ENCODE measurements at regions not wholly inside any gene's neighbourhood (a gene's known extent, or its start where the extent isn't known, plus 50 kb on each side); places are given as distances from the start of the nearest gene placed in this dataset.

DNA sequence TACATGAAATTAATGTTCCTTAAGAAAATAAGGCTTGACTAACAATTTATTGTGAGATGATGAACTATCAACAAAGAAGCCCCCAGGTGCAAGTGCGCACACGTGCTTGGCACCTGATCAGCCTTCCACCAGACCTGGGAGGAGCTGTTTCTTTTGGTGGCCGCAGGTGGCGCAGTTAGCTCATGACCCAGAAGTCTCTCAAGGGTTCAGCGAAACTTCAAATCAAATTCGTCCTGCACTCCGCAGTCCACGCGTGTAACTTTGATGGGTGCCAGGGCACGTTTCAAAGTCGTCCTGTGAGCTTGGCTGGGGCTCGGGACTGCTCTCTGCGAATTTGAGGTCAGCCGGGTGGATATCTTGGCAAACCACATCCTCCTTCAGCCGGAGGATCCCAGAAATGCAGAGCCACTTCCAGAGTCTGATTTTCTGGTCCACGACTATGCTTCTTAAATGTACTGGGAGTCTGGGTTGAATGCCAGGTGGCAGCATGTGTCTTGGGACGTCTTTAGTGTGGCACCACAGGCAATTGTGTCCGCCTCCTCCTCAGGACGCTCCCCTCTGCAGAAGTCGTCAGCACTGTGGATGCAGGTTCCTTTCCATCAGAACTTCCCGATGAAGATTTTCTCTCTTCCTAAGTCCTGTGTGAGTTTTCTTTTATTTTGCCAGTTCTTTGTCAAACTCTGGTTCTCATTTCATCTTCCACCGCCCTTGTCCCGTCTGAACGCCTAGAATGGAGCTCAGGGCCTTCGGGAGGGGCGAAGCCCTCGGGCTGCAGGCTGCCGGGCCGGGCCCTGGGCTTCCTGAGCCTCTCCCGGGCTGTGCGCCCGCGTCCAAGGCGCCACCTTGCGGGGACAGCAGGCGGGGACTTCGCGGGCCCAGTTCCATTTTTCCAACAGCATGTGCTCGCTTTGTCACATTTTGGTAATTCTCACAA, 61.3 kb upstream of the RAPGEF4 start:
- ChIA-PET RAD21 (ENCODE audit: low non-redundant PET in 1 of 2, low total read pairs in 2 of 2, uncharacterized antibody in 2 of 2, unreplicated experiment in 2 of 2) (no interaction called here), CTCF (no interaction called here), POLR2A (no interaction called here)
- Histone ChIP-seq H2AFZ (ENCODE audit: low read depth, low read length, poor library complexity, severe bottlenecking) (no peak overlapping the region), H3K4me1 (ENCODE audit: control insufficient read depth in 1 of 2, insufficient read depth in 2 of 2, low read length in 2 of 2) (no peaks in the 10 kb centered on the region), H3K79me2 (ENCODE audit: insufficient read depth, low read length) (no peaks in the 10 kb centered on the region), H3K9me3 (ENCODE audit: control insufficient read depth in 1 of 2, insufficient read depth in 1 of 2, low read depth in 1 of 2, low read length in 2 of 2) (peaks cover 4 to 8% of the 10 kb centered on the region in 2 experiments; a peak in 1 of 4 replicates), H3K9ac (ENCODE audit: low read length) (no peak overlapping the region), H3K36me3 (ENCODE audit: control insufficient read depth in 1 of 2, insufficient read depth in 2 of 2, low read length in 2 of 2) (no peaks in the 10 kb centered on the region), H3K4me3 (replicated peaks in 1 of 2; ENCODE audit: low read depth in 1 of 2, low read length in 2 of 2) (no peak overlapping the region), H3K27ac (ENCODE audit: low read depth, low read length) (no peak overlapping the region), H3K9me2 (ENCODE audit: insufficient read depth) (no peaks in the 10 kb centered on the region), H3K27me3 (ENCODE audit: insufficient read depth, low read length) (no peaks in the 10 kb centered on the region), H3K4me2 (ENCODE audit: low read length) (no peak overlapping the region), H4K20me1 (ENCODE audit: insufficient read depth) (no peaks in the 10 kb centered on the region)
- BruUV-seq (replicated peaks), result no TSS peak
- intact Hi-C loops (cut with micrococcal nuclease), result no loop called here
- ATAC-seq (no peak), DNase-seq (ENCODE audit: low read depth, low spot score) (no peak)
- TF ChIP-seq JUND (IDR thresholded peaks at IDR 0.05) (no peak), SP1 (IDR thresholded peaks at IDR 0.05; ENCODE audit: low read depth) (no peak), YY1 (IDR thresholded peaks at IDR 0.05; ENCODE audit: extremely low read depth, insufficient replicate concordance, low read depth, low read length) (no peak), SIN3A (IDR thresholded peaks at IDR 0.05; ENCODE audit: low read depth) (no peak), RAD21 (IDR thresholded peaks at IDR 0.05; ENCODE audit: low read depth) (no peak)

- H3K36me3 ChIP-seq (ENCODE audit: control insufficient read depth in 1 of 2, insufficient read depth in 2 of 2, low read length in 2 of 2), result no peaks in the 10 kb centered on the region
- no peak for ATAC-seq
- no peaks in the 10 kb centered on the region for H3K4me1 ChIP-seq (ENCODE audit: control insufficient read depth in 1 of 2, insufficient read depth in 2 of 2, low read length in 2 of 2)
- no peak overlapping the region for H3K4me2 ChIP-seq (ENCODE audit: low read length)
- no peak for DNase-seq (ENCODE audit: low read depth, low spot score)
- CTCF ChIA-PET, result interaction anchor here (0.6 kb wide), 1 partner anchor 161 kb away, joined by 3 read pairs; no protein-coding TSS in a partner anchor
- H3K27me3 ChIP-seq (ENCODE audit: insufficient read depth, low read length), result no peaks in the 10 kb centered on the region
- no peak overlapping the region for H2AFZ ChIP-seq (ENCODE audit: low read depth, low read length, poor library complexity, severe bottlenecking)
- RAD21 ChIA-PET (ENCODE audit: low non-redundant PET in 1 of 2, low total read pairs in 2 of 2, uncharacterized antibody in 2 of 2, unreplicated experiment in 2 of 2), result no interaction called here
- TF ChIP-seq CEBPB (IDR thresholded peaks at IDR 0.05; ENCODE audit: low read depth) (no peak), EZH2 (IDR thresholded peaks at IDR 0.05) (no peak), EZH2phosphoT487 (IDR thresholded peaks at IDR 0.05; ENCODE audit: borderline replicate concordance) (no peak), SRF (IDR thresholded peaks at IDR 0.05; ENCODE audit: low read depth) (no peak), CTCF (IDR thresholded peaks at IDR 0.05 in 2 of 3, conservative IDR thresholded peaks at IDR 0.05 in 1 of 3; ENCODE audit: borderline replicate concordance in 1 of 3, insufficient read depth in 1 of 3, low read depth in 2 of 3, low read length in 2 of 3) (no peak), ELF1 (IDR thresholded peaks at IDR 0.05; ENCODE audit: borderline replicate concordance, low read depth) (no peak), EGR1 (IDR thresholded peaks at IDR 0.05; ENCODE audit: low read depth) (no peak), SIN3A (IDR thresholded peaks at IDR 0.05; ENCODE audit: low read depth) (no peak), SP1 (IDR thresholded peaks at IDR 0.05; ENCODE audit: low read depth) (no peak), RAD21 (IDR thresholded peaks at IDR 0.05; ENCODE audit: low read depth) (no peak), ZNF274 (IDR thresholded peaks at IDR 0.05; ENCODE audit: low read depth, low read length) (no peak), ZFX (IDR thresholded peaks at IDR 0.05) (no peak), ATF3 (IDR thresholded peaks at IDR 0.05) (no peak), JUND (IDR thresholded peaks at IDR 0.05) (no peak)
- TF ChIP-seq, protein P1, sequence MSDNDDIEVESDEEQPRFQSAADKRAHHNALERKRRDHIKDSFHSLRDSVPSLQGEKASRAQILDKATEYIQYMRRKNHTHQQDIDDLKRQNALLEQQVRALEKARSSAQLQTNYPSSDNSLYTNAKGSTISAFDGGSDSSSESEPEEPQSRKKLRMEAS (IDR thresholded peaks at IDR 0.05), result no peak
- no peaks in the 10 kb centered on the region for H3K9me2 ChIP-seq (ENCODE audit: insufficient read depth)
- no peak overlapping the region for H3K9ac ChIP-seq (ENCODE audit: low read length)
- H3K9me3 ChIP-seq (ENCODE audit: control insufficient read depth in 1 of 2, insufficient read depth in 1 of 2, low read depth in 1 of 2, low read length in 2 of 2), result peaks cover 4 to 8% of the 10 kb centered on the region in 2 experiments; a peak in 1 of 4 replicates
- POLR2A ChIA-PET, result no interaction called here
- intact Hi-C loops (cut with micrococcal nuclease), result no loop called here
- no peaks in the 10 kb centered on the region for H4K20me1 ChIP-seq (ENCODE audit: insufficient read depth)
- no TSS peak for BruUV-seq (replicated peaks)
- H3K4me3 ChIP-seq (replicated peaks in 1 of 2; ENCODE audit: low read depth in 1 of 2, low read length in 2 of 2), result no peak overlapping the region
- H3K79me2 ChIP-seq (ENCODE audit: insufficient read depth, low read length), result no peaks in the 10 kb centered on the region
- no peak overlapping the region for H3K27ac ChIP-seq (ENCODE audit: low read depth, low read length)
Observed at GRCh38 chr2:172674968-172675303, 60.7 kb upstream of the RAPGEF4 start.

All from HCT116 (cell line).